ENCODE measurements at regions not wholly inside any gene's neighbourhood (a gene's known extent, or its start where the extent isn't known, plus 50 kb on each side); places are given as distances from the start of the nearest gene placed in this dataset.

- Histone ChIP-seq H2BK5ac (ENCODE audit: low read depth, low read length) (no peak overlapping the region), H3K79me1 (ENCODE audit: low read depth, low read length) (no peaks in the 10 kb centered on the region), H2AFZ (ENCODE audit: low read length) (no peak overlapping the region), H3K4me1 (replicated peaks in 1 of 4; ENCODE audit: control insufficient read depth in 3 of 4, insufficient read depth in 4 of 4, low read length in 3 of 4) (no peaks in the 10 kb centered on the region), H3K27ac (ENCODE audit: low read depth, low read length) (no peak overlapping the region), H4K8ac (ENCODE audit: extremely low read depth, insufficient read depth, low read length) (no peak overlapping the region), H3K14ac (ENCODE audit: insufficient read length) (no peak overlapping the region), H2BK15ac (ENCODE audit: low read length) (no peak overlapping the region), H3K9ac (replicated peaks in 1 of 4; ENCODE audit: extremely low read depth in 1 of 4, low read depth in 3 of 4, low read length in 3 of 4) (no peak overlapping the region), H3K27me3 (replicated peaks in 1 of 4; ENCODE audit: control insufficient read depth in 3 of 4, extremely low read depth in 1 of 4, insufficient read depth in 3 of 4, low read length in 3 of 4) (no peaks in the 10 kb centered on the region), H3K9me3 (ENCODE audit: insufficient read depth in 2 of 2, low read depth in 1 of 2, low read length in 1 of 2) (no peaks in the 10 kb centered on the region), H3K23ac (ENCODE audit: insufficient read length) (no peak overlapping the region), H3K4me3 (ENCODE audit: extremely low read depth in 1 of 4, insufficient read depth in 2 of 4, low read depth in 3 of 4, low read length in 4 of 4) (no peak overlapping the region), H3K79me2 (ENCODE audit: control insufficient read depth in 1 of 2, insufficient read depth in 2 of 2, low read length in 2 of 2) (no peaks in the 10 kb centered on the region), H2BK12ac (ENCODE audit: low read depth, low read length) (no peak overlapping the region), H3K4ac (replicated peaks; ENCODE audit: insufficient read length, low read depth, low read length) (no peak overlapping the region), H4K5ac (ENCODE audit: insufficient read length, low read depth, low read length) (no peak overlapping the region), H2AK5ac (ENCODE audit: low read depth, low read length) (no peak overlapping the region), H3K18ac (ENCODE audit: extremely low read depth, low read length) (no peak overlapping the region), H3K36me3 (ENCODE audit: control insufficient read depth in 2 of 4, insufficient read depth in 4 of 4, low read length in 3 of 4) (no peaks in the 10 kb centered on the region), H3K56ac (replicated peaks; ENCODE audit: insufficient read length, low read depth, low read length) (no peak overlapping the region), H4K91ac (replicated peaks; ENCODE audit: insufficient read length, low read length) (no peak overlapping the region), H4K20me1 (replicated peaks in 1 of 2; ENCODE audit: control insufficient read depth in 1 of 2, insufficient read depth in 2 of 2, low read length in 2 of 2) (no peaks in the 10 kb centered on the region), H3K23me2 (ENCODE audit: low read depth, low read length) (no peaks in the 10 kb centered on the region), H2BK120ac (replicated peaks; ENCODE audit: low read depth, low read length) (no peak overlapping the region), H3K4me2 (ENCODE audit: insufficient read depth in 1 of 2, low read depth in 2 of 2, low read length in 2 of 2) (no peak overlapping the region), H2BK20ac (ENCODE audit: low read length) (no peak overlapping the region)
- FAIRE-seq (no peak), DNase-seq (ENCODE audit: low read depth in 1 of 2, low spot score in 2 of 2) (no peak)
- no peak for TF ChIP-seq KDM4A (IDR thresholded peaks at IDR 0.05; ENCODE audit: low read depth, low read length, severe bottlenecking)
- no peak for TF ChIP-seq GABPA (IDR thresholded peaks at IDR 0.05; ENCODE audit: borderline replicate concordance, insufficient read depth, low read length)
- no peak for TF ChIP-seq RAD21 (IDR thresholded peaks at IDR 0.05 in 1 of 2, conservative IDR thresholded peaks at IDR 0.05 in 1 of 2; ENCODE audit: low read depth in 2 of 2, low read length in 2 of 2)
- no peak for TF ChIP-seq POLR2AphosphoS5 (IDR thresholded peaks at IDR 0.05; ENCODE audit: low read depth, low read length)
- TF ChIP-seq POU5F1 (IDR thresholded peaks at IDR 0.05; ENCODE audit: low read depth, low read length): no peak
- no peak for TF ChIP-seq ATF2 (IDR thresholded peaks at IDR 0.05; ENCODE audit: low read length)
- TF ChIP-seq SIRT6 (IDR thresholded peaks at IDR 0.05; ENCODE audit: low read length): no peak
- POLR2A ChIA-PET (ENCODE audit: partially characterized antibody): no interaction called here
- CTCF ChIA-PET (ENCODE audit: partially characterized antibody): no interaction called here
- WGBS, 2 experiments (ENCODE audit: extremely low coverage in 1 of 2, insufficient coverage in 1 of 2, insufficient read length in 1 of 2, insufficient replicate concordance in 2 of 2, low coverage in 1 of 2, low lambda C conversion rate in 2 of 2, missing lambda C conversion rate in 1 of 2): 88% methylated on average over 3 of the region's 3 CpGs; no CpG with 5 or more reads in 1 of the 2 experiments
Measured at GRCh38 chr4:30972542-30972941, 252.4 kb downstream of the PCDH7 start.
